Tibial artery (tissue), 4 donors: ENCODE measurements at regions not wholly inside any gene's neighbourhood (a gene's known extent, or its start where the extent isn't known, plus 50 kb on each side); places are given as distances from the start of the nearest gene placed in this dataset.
"Not testable (repeated sequence)": the region's sequence is repeated elsewhere in the genome, so short reads cannot be mapped to it uniquely, and the experiment has no call there.

Experiments
- DNase-seq, 2 donors: peaks; one replicate each; pipeline ENCODE4 v3.0.0-alpha.2; 2019
- H3K27ac ChIP-seq, 2 donors: fragments of 200-600 bp; sonication (generic) in 1 of 2; 1 replicate in 1 of 2; 2 replicates in 1 of 2; pipeline ENCODE4 v1.5.1; 2018 to 2019; ENCODE audit warnings: mild to moderate bottlenecking in 1 of 2
- H3K27me3 ChIP-seq, 2 donors: fragments of 200-600 bp; sonication (generic) in 1 of 2; one replicate each; pipeline versions ENCODE4 v1.5.1 to v1.6.0; 2016 to 2019
- H3K36me3 ChIP-seq, 3 donors: fragments of 200-600 bp; sonication (generic) in 2 of 3; one replicate each; pipeline ENCODE4 v1.5.1; 2016 to 2019; ENCODE audit warnings: mild to moderate bottlenecking in 2 of 3
- H3K4me1 ChIP-seq, 4 donors: fragments of 200-600 bp; sonication (generic) in 2 of 4; 1 replicate in 3 of 4; 2 replicates in 1 of 4; pipeline ENCODE4 v1.5.1; 2016 to 2019
- H3K4me3 ChIP-seq, 2 donors: fragments of 200-600 bp; sonication (generic) in 1 of 2; 1 replicate in 1 of 2; 2 replicates in 1 of 2; pipeline ENCODE4 v1.5.1; 2018 to 2019; ENCODE audit warnings: mild to moderate bottlenecking in 2 of 2
- H3K9me3 ChIP-seq, 3 donors: fragments of 200-600 bp; sonication (generic) in 1 of 3; one replicate each; pipeline ENCODE4 v1.5.1; 2016 to 2019
- CTCF ChIP-seq, 2 experiments: fragments of 200-600 bp in 1 of 2; fragments of 450-650 bp in 1 of 2; IDR thresholded peaks; one replicate each; pipeline ENCODE4 v1.5.1; 2017 to 2019; ENCODE audit warnings: antibody characterized with exemption in 2 of 2, mild to moderate bottlenecking in 1 of 2, moderate library complexity in 1 of 2
- intact Hi-C: fragments of 100-400 bp; cut with DNase I; formaldehyde crosslinking; loops from one replicate; pipeline ENCODE4 v1.15.0; 2023; ENCODE audit warnings: low total_unique reads

DNA sequence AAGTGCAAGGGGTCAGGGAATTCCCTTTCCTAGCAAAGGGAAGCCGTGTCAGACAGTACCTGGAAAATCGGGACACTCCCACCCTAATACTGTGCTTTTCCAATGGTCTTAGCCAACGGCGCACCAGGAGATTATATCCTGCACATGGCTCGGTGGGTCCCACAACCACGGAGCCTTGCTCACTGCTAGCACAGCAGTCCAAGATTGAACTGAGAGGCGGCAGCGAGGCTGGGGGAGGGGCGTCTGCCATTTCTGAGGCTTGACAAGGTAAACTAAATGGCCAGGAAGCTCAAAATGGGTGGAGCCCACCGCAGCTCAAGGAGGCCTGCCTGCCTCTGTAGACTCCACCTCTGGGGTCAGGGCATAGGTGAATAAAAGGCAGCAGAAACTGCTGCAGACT, 76.5 kb upstream of the LINC00632 start:
- H3K9me3 ChIP-seq, H3K36me3 ChIP-seq, H3K4me1 ChIP-seq, H3K27me3 ChIP-seq, H3K4me3 ChIP-seq, DNase-seq, intact Hi-C loops, H3K27ac ChIP-seq: not testable (repeated sequence)

- Histone ChIP-seq H3K27ac (no peak overlapping the region), H3K4me3 (no peak overlapping the region), H3K4me1 (no peaks in the 10 kb centered on the region), H3K9me3 (no peaks in the 10 kb centered on the region), H3K36me3 (no peaks in the 10 kb centered on the region), H3K27me3 (no peaks in the 10 kb centered on the region)
- no peak for TF ChIP-seq CTCF (IDR thresholded peaks at IDR 0.05)
- intact Hi-C loops, result no loop called here
- no peak for DNase-seq
Measured at GRCh38 chrX:140608111-140608510, 101.4 kb upstream of the LINC00632 start.

- intact Hi-C loops, result no loop called here
- Histone ChIP-seq H3K27me3 (no peaks in the 10 kb centered on the region), H3K4me3 (no peak overlapping the region), H3K27ac (no peak overlapping the region), H3K9me3 (no peaks in the 10 kb centered on the region), H3K36me3 (no peaks in the 10 kb centered on the region), H3K4me1 (no peaks in the 10 kb centered on the region)
- no peak for DNase-seq
- TF ChIP-seq CTCF (IDR thresholded peaks at IDR 0.05), result no peak
Measured at GRCh38 chrX:140602140-140602539, 97.3 kb upstream of the SOX3 start.

- intact Hi-C loops, result no loop called here
- no peaks in the 10 kb centered on the region for H3K36me3 ChIP-seq
- no peak overlapping the region for H3K4me3 ChIP-seq
Measured at GRCh38 chrX:140599851-140600250, 95.0 kb upstream of the SOX3 start.

DNA sequence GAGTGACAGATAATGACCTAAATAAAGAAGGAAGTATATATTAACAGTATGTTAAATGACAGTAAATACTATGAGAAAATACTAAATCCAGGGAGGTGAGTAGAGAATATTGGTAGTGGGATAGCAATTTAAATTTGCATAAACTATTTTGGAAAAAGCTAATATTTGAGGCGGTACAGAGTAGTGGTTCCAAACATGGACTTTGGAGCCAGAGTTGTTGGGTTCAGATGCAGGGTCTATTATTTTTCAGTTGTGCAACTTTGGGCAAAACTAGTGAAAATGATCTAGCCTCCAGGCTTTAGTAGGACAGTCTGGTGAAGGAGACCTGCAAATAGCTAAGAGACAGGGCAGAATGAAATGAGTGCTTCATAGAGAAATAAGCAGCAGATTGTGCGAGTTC, 84.8 kb upstream of the SOX3 start:
- no peak for TF ChIP-seq CTCF (IDR thresholded peaks at IDR 0.05)
- H3K27me3 ChIP-seq, result no peaks in the 10 kb centered on the region
- no peak overlapping the region for H3K4me3 ChIP-seq
- intact Hi-C loops, result no loop called here
- no peaks in the 10 kb centered on the region for H3K9me3 ChIP-seq
- no peak for DNase-seq
- no peaks in the 10 kb centered on the region for H3K36me3 ChIP-seq
- no peak overlapping the region for H3K27ac ChIP-seq
- H3K4me1 ChIP-seq, result no peaks in the 10 kb centered on the region

More at GRCh38 chrX:140599851-140600250, 95.0 kb upstream of the SOX3 start:
- no peaks in the 10 kb centered on the region for H3K4me1 ChIP-seq
- no peak for TF ChIP-seq CTCF (IDR thresholded peaks at IDR 0.05)
- H3K27me3 ChIP-seq, result no peaks in the 10 kb centered on the region
- H3K9me3 ChIP-seq, result no peaks in the 10 kb centered on the region
- DNase-seq, result no peak
- H3K27ac ChIP-seq, result no peak overlapping the region

- intact Hi-C loops, result no loop called here
- no peaks in the 10 kb centered on the region for H3K9me3 ChIP-seq
Measured at GRCh38 chrX:140586951-140587350, 82.1 kb upstream of the SOX3 start.

More at GRCh38 chrX:140586951-140587350, 82.1 kb upstream of the SOX3 start:
- no peak for DNase-seq
- no peaks in the 10 kb centered on the region for H3K4me1 ChIP-seq
- H3K27me3 ChIP-seq, result no peaks in the 10 kb centered on the region
- H3K36me3 ChIP-seq, result no peaks in the 10 kb centered on the region
- no peak for TF ChIP-seq CTCF (IDR thresholded peaks at IDR 0.05)
- H3K27ac ChIP-seq, result no peak overlapping the region
- H3K4me3 ChIP-seq, result no peak overlapping the region
